NB4 (cell line): ENCODE measurements at regions not wholly inside any gene's neighbourhood (a gene's known extent, or its start where the extent isn't known, plus 50 kb on each side); places are given as distances from the start of the nearest gene placed in this dataset.

Source experiments
- CTCF ChIP-seq: IDR thresholded peaks from one replicate; pipeline ENCODE4 v1.5.1; 2012; ENCODE audit warnings: low read depth, low read length
- POLR2A ChIP-seq: IDR thresholded peaks from 2 replicates; pipeline ENCODE4 v1.6.1; 2011; ENCODE audit warnings: mild to moderate bottlenecking; ENCODE audit not compliant: insufficient read length; ENCODE audit errors: extremely low read depth

- TF ChIP-seq CTCF (no peak), POLR2A (no peak)
Observed at GRCh38 chr14:101404426-101405170, 156.7 kb upstream of the DIO3 start.
